C4-2B (cell line): ENCODE measurements at regions not wholly inside any gene's neighbourhood (a gene's known extent, or its start where the extent isn't known, plus 50 kb on each side); places are given as distances from the start of the nearest gene placed in this dataset.

ENCODE experiments used
- ZFX ChIP-seq: fragments of 450-650 bp; IDR thresholded peaks from 2 replicates; pipeline ENCODE4 v1.6.1; 2017
- TF ChIP-seq, protein P1 (sequence below): fragments of 450-650 bp; conservative IDR thresholded peaks from 2 replicates; pipeline ENCODE4 v1.5.1; 2017; ENCODE audit warnings: mild to moderate bottlenecking

DNA sequence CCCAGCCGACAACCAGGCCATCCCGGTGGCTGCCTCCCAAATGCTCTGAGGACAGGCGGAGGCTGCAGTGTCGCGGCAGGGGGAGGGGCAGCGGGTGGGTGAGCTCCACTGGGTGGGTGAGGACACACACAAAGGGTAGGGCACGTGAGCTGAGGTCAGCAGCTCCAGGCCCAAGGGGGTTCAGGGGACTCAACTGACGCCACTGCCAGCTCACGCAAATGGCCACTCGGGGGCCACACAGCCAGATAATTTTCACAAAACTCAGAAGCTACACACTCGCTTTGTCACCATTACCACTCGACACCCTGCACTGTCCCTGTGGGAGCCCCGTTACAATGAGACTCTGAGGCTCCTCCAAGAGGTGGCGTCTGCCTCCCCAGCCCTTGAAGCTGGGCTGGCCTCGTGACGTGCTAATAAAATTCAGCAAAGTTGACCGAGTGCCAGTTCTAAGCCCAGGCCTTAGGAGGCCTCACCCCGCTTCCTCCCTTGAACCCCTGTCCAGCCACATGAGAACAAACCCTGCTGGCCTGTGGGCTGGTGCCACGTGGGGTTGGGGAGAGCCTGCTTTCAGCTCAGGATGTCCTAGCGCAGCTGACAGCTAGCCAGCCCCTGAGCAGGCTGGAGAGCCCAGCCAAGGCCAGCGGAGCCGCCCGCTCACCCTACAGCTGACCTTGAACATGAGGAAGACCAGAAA, 56.9 kb downstream of the RMI2 start:
- TF ChIP-seq, protein P1, sequence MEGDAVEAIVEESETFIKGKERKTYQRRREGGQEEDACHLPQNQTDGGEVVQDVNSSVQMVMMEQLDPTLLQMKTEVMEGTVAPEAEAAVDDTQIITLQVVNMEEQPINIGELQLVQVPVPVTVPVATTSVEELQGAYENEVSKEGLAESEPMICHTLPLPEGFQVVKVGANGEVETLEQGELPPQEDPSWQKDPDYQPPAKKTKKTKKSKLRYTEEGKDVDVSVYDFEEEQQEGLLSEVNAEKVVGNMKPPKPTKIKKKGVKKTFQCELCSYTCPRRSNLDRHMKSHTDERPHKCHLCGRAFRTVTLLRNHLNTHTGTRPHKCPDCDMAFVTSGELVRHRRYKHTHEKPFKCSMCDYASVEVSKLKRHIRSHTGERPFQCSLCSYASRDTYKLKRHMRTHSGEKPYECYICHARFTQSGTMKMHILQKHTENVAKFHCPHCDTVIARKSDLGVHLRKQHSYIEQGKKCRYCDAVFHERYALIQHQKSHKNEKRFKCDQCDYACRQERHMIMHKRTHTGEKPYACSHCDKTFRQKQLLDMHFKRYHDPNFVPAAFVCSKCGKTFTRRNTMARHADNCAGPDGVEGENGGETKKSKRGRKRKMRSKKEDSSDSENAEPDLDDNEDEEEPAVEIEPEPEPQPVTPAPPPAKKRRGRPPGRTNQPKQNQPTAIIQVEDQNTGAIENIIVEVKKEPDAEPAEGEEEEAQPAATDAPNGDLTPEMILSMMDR, result peak; percentile 3; the same call in 1 of the 2 replicates
- TF ChIP-seq ZFX, result no peak
